CD4-positive, alpha-beta T cell treated with Interleukin-6 for 4 hours (primary cell): ENCODE measurements at regions not wholly inside any gene's neighbourhood (a gene's known extent, or its start where the extent isn't known, plus 50 kb on each side); places are given as distances from the start of the nearest gene placed in this dataset.

Experiments used
- DNase-seq: peaks from one replicate; pipeline ENCODE4 v3.0.0-alpha.2; 2020; ENCODE audit warnings: mixed read lengths

DNA sequence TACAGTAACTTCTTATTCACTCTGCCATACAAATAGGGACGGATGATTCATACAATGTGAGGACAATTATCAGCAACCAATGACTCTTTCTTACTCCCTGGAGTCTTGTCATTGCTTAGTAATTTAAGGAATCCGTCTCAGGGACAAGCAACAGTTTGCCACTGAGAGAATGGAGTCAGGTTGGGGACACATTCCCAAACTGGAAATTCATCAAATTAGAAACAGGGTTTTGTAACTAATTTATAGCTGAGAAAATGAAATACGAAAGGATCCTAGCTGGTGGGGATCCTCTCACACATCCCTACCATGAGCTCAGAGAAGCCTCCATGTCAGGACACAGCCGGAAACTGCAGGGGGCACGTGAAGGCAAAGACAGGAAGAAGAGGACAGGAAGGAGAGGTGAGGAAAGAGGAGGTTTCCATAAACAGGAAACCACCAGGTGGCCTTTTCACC, 50.4 kb upstream of the KDR start:
- DNase-seq = no peak

DNA sequence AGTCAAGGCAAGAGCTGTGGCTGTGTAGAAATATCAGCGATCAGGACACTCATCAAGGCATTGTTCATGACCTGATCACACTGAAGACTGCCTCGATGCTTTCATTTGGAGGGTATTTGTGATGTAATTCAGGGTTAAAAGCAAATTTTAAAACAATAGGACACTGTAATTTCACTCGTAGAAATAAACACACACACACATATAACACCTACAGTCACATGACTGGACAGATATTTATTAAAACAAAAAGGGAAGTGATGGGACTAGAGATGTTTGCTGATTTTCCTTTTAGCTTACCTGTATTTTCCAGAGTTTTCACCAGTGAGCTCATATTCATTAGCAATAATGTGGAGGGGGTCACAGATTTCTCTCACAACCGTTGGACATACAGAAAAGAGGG, 51.1 kb upstream of the KDR start:
- no peak for DNase-seq

DNA sequence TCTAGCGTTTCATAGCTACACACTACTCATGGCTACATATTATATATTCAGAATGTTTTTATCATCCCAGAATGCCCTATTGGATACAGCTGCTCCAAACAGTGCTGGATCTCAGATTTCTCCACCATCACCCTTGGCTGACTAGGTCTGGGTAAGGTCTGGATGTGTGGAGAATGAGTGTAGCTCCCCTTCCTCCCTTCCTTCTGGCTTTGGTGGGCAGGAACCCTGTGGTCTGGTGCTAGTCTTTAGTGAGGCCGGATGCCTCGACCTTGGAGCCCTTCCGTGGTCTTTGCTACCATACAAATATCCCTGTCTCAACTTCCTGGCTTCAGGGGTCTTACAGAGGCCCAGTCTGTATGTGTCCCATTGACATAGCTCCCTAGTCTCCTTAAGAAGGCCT, 52.1 kb upstream of the KDR start:
- DNase-seq = no peak

DNA sequence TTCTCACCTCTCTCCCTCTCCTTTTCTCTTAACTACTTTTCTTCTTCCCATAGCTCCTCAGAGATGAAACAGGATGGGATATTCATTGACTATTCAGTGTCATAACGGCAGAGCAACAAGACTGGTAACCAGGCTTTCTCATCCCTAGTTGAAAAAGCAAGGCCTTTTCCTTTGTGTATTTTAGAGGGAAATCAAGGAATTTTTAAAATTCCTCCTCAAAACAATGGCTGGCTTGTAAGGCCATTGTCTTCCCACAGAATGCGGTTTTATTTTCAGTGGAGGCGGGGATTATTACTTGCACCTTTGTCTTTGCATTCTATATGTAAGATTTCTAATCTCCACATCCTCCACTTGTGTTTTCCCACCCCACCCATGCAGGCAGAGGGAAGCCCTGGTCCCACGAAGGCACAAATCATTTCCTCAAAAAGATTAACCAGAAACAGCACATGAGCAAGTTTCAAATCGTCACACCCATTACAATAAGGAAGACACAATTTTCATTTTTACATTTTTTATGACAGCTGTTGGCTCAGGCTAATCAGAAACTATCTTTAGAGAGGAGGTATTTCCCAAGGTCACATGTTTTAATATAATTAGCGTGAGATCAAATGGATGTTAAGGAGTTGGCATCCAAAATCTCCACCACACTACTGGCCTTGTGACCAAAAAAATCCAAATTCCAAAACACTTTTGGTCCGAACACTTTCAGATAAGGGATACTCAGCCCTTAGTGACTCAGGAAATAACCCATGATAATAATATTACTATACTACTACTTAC, 53.0 kb upstream of the KDR start:
- no peak for DNase-seq

DNA sequence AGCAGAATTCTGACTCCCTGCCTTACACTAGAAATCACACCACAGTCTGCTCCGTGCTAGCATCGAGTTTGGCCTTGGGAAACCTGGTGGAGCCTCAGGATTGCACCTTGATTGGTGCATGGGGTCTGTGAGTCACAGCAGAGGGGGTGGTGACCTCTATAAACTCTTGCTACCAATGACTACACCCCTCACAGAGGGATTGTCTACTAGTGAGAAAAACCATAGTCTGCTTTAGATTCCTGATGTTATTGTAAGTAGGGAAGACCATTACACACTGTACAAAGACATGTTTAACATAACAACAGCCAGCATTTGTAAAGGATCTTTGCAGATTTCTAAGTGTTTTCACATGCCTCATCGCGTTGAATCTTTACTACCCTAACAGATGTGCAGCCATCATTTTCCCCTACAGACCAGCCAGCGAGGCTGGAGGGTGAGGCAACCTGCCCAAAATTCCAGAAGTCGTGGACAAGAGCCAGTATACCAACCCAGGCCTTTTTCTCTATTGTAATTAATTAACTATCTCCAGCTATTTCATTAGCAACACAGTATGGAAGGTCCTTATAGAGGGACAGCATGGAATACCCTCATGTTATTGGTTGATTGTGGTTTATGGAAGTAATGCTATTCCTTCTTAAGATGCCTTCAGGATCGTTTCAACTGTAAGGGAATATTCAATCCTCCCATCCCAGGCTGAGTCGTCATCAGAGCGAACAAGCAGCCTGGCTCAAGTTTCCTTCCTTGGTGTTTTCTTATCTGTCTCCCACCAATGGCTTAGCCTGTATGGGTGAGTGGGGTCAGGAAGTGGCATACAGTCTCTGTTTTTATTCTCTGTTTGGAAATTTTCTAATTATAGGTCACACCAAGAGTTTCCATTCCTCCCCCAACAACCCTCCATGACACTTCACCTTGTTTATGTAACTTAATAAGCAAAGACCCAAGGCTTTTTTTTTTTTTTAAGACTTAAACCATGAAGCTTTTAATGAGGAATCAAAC, 55.9 kb upstream of the KDR start:
- DNase-seq = no peak

DNA sequence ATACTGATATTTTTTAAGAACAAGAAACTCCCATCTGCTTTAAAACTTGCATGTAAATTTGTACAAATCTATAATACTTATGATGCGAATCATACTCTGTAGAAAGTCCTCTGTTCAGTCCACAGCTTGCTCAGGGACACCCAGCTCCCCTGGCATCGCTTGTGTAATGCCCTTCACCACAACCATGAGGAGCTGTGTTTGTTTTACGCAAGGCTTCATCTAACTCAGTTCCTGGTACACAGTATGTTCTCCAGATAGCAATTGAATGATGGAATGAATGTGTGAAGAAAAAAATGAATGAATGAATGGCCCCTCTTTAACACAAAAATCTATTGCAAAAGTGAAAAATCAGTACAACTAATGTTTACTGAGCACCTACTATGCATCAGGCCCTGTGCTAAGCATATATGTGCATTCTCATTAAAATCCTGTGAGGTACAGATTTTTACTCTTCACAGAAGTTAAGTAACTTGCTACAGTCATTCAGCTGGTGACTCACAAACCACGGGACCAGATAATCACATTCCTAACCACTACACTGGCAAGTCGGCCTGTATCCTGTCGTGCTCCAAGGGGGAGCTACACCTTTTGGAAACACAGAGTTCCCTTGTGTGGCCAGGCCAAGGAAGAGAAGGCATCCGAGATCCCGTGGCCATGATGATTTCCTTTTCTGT, 58.7 kb upstream of the KDR start:
- no peak for DNase-seq

DNA sequence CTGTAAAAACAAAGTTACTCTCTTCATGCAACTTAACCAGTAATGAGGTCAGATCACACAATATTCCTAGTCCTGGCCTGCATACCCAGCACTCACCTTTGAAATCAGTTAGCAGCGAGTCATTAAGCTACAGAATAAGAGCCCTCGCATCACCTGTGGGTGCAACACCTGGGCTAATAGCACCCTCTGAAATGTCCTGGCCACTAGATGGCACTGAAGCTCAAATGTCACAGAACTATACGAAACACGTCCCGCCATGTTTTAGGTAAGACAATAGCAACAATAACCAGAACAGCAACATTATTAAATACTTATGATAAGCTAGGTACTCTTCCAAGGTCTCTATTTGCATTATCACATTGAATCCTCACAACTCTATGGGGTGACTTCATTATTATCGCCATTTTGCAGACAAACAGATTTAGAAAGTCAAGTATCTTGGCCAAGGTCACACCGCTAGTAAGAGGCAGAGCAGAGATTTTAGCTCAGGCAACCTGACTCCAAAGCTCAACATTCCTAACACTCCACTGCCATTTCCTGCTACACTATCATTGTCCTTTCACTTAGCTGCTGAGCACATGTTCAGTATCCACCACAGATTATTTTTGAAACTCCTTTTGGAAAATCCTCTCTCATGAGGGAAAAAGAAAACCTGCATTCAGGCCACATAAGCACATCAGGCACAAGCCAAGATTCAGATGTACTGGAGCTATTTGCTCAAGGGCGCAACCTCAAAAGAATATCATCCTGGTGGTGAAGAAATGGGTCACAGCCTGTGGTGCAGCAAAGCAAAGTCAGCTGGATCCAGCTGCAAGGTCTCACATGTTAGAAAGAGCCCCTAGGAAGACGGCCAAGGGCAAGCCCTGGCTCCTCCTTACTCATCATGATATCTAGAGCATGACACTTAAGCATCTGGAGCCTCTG, 59.5 kb upstream of the KDR start:
- peak; percentile 31 for DNase-seq

DNA sequence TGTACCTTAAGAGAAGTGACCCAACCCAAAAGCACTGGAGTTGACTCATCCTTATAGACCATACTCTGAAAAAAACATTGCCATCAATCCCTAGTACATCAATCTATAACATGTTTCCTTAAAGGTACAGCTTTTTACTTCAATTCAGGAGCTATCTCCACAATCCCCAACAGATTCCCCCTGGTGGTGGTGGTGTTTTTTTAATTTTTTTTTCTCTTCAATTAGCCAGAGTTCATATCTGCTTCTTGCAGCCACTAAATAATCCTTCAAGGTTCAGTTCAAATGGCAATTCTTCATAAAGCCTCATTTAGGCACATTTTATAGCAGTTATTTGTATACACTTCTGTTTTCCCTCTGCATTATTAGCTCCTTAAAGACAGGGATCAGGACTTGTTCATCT, 60.7 kb upstream of the KDR start:
- DNase-seq = no peak

DNA sequence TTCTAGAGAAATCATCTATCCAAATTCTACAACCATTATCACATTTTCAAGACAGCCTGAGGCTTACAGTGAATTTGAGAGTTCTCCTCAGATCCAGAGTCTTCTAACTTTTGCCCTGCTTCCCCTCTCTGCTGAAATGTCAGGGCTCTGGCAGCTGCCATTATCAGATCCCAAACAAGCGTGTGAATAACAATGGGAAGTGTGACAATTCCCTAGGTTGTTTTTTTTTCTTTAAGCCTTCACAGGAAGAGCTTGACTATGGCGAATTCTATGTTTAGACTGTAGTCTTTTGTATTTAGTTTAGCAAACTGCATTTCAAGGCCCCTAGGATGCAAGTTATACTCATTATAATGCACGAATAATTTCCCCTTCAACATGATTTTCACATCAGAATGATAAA, 61.3 kb upstream of the KDR start:
- DNase-seq = no peak

DNA sequence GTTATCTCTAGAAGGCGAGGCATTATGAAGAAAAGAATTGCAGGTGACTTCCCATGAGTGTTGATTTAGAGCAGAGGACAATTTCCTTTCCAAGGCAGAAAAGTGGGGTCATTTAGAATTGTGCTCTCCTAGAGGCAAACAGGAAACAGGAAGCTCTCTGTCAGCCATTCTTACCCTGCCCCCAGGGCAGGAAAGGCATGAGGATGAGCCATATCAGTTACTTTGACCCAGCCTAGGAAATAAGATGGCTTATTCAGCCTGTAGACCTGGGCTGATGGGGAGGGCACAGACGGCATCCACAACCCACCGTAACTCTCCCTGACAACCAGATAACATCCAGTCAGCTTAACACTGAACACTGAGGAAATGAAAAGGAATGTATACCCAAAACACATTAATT, 88.8 kb upstream of the KDR start:
- no peak for DNase-seq

DNA sequence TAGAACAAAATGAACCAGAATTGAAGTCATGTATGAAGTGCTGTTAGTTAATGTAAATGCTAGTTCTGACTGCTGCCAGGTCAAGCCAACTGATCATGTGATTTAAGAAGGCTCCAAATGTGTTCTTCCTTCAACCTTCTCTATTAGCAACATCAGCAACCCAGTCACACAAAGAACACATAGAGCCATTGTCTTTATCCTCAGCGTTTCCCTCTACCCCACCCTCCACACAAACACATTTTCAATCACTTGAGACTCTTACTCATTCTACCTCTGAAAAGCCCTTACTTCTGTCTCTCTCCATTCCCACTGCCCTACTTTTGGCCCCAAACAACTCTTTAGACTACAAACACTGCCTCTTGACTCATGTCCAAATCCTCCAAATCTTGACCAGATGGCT, 89.7 kb upstream of the KDR start:
- no peak for DNase-seq

DNA sequence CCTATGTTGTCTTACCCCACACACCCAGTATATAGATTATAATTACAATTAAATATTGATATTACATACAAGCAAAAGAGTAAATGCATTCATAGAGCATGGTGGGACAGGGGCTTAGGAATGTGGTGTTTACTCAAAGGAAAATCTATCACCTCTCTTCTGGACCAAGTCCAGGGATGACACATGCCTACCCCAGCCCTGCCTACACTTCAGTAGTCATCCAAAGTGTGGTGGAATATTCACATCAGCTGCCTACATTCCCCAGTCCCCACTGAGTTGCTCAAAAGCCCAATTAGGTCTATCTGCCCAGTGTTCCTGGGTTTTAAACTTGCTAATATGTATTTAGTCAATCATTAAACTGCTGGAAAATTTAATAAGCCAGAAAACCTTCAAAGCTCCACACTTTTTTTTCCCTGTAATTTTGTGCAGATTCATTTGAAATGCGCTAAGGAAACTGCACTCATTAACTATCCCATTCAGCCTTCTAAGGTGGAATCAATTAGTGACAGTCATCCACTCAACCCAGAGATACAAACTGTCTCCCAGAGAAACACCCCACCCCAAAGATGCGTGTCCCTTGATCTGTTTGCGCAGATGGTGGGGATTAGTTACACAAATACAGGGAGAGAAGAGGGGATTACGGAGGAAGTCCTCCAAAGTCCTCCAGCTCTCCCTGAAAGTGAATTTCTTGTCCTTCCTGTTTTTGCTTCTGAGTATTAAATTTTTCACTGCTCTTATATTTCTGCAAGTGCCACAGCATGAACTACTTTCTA, 91.7 kb upstream of the KDR start:
- no peak for DNase-seq

DNA sequence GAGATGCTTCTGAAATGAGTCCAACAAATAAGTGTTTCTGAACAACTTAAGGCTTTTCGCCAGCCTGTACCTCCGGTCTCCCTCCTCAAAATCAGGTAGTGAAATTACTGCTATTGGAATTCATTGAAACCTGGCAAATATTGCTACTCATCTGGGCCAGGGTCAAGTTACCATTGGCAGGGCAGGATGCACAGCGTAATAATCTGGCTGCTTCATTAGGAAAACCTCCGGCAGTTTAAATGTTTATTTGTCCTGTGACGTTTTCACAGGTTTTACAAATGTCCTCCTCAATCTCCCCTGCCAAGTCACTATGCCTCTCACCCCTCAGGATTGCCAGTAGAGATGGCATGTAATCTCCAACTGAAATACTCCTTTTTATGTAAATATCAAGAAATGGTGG, 92.6 kb upstream of the KDR start:
- DNase-seq = no peak

DNA sequence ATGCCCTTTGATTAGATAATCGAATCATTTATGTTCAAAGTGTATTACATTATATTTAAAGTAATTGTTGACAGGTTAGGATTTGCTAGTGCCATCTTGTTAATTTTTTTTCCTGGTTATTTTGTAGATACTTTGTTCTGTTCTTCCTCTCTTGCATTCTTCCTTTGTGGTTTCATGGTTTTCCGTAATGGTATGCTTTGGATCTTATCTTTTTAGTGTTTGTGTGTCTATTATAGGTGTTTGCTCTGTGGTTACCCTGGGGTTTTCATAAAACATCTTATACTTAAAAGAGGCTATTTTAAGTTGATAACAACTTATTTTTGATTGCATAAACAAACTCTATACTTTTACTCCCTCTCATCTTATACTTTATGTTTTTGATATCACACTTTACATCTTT, 108.2 kb upstream of the SRD5A3 start:
- DNase-seq = no peak

DNA sequence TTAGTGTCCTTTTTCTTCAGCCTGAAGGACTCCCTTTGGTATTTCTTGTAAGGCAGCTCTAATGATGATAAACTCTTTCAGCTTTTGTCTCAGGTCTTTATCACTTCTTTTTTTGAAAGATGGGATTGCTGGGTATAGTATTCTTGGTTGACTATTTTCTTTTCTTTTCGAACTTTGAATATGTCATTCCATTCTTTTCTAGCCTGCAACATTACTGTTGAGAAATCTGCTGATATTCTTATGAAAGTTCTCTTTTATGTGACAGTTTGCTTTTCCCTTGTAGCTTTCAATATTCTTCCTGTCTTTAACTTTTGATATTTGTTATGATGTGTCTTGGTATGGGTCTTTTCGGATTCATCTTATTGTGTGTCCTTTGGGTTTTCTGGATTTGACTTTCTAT, 107.6 kb upstream of the SRD5A3 start:
- DNase-seq = no peak

DNA sequence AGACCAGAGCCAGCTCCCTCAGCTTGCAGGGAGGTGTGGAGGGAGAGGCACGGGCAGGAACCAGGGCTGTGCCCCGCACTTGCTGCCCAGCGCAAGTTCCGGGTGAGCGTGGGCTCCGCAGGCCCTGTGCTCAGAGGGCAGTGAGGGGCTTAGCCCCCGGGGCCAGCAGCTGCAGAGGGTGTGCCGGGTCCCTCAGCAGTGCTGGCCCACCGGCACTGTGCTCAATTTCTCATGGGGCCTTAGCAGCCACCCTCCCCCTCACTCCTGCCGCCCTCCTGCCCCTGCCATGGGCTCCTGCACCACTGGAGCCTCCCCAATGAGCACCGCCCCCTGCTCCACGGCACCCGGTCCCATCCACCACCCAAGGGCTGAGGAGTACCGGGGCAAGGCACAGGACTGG, 104.6 kb upstream of the SRD5A3 start:
- DNase-seq = no peak

DNA sequence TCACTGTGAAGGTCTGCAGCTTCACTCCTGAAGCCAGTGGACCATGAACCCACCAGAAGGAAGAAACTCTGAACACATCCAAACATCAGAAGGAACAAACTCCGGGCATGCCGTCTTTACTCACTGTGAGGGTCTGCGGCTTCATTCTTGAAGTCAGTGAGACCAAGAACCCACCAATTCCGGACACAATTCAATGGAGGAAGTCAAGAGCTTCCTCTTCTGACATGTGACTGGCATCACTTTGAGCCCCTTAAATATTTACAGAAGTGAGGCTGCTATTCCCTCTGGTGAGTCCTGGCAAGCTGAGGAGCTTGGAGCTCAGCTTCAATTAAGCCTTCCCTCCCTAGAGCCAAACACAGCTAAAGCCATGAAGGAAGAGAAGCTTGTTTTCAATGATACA, 103.5 kb upstream of the SRD5A3 start:
- no peak for DNase-seq

DNA sequence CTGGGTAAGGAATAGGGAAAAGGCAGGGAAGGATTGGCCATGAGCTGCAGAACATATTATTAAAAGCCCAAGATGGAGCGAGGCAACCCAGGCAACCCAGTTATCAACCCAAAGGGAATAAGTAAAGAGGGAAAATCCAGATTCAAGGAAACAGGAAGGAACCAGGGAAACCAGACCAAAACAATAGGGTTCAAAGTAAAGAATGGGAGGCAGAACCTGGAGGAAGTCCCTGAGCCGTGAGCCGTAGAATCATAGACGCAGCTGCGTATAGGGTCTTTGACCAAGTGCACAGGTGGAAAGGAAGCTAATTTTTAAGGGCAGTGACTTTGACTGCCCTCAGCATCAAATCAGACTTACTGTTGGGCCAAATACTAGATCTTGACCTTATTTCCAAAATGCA, 98.5 kb upstream of the SRD5A3 start:
- DNase-seq = no peak

DNA sequence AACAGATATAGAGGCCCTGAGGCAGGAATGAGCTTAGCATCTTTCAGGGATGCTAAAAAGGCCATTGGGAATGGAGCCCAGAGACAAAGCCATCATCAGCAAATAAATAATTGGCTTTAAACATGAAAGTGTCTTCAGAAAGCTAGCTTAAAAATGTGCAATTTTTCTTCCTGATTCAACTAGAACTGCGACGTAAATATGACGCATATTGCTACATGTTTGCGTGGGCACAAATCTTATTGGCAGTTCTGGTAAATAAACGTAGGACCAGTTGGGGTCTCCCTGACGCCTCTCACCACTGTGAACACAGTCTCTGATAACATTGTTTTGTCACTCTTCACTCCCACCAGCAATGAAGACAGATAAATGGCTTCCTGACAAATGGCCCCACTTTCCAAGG, 97.3 kb upstream of the SRD5A3 start:
- no peak for DNase-seq

DNA sequence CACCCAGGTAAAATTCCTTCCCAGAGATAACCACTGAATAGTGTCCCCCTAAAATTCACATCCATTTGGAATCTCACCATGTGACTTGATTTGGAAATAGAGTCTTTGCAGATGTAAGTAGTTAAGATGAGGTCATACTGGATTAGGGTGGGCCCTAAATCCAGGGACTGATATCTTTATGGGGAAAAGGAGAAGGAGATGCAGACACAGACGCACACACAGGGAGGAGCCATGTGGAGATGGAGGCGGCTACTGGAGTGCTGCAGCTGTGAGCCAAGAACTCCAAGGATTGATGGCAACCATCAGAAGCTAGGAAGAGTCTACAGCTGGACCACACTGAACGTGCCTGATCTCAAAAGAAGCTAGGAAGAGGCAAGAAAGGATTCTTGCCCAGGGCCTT, 96.6 kb upstream of the SRD5A3 start:
- DNase-seq = no peak

DNA sequence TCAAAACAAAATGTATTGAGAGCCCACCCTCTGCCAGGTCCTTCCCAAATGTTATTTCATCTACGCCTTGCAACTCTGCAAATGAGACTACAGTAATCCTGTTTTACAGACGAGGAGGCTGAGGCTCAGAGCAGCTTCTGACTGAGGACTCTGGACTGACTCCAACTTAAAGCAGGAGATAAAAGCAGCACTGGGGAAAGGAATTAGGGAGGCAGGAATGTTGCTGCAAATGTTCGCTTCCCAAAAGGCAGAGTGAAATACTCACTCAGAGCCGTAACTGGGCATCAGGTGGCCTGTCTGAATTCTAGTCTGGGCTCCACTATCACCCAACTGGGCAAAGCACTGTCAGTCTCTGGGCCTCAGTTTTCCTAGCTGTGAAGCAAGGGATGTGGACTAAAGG, 94.7 kb upstream of the SRD5A3 start:
- no peak for DNase-seq

DNA sequence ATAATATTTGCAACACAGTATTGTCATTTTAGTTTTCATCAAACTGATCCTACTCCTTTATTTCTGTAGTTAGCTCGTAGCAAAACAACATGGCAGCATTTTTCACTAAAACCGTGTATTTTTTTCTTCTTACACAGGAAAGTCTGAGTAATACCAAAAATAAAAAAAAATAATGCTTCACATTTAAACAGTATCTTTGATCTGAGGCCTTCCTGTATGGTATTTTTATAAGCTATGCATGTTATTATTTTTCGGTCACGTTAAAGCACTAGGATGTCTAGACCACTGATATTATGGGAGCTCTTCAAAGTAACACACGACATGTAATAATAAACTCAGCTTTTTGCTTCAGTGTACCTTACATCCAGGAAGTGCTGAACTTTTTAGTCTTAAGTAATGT, 94.1 kb upstream of the SRD5A3 start:
- no peak for DNase-seq
